GM23248 (cell line): ENCODE measurements at regions not wholly inside any gene's neighbourhood (a gene's known extent, or its start where the extent isn't known, plus 50 kb on each side); places are given as distances from the start of the nearest gene placed in this dataset.
A peak's percentile ranks its signal among the peaks of the same experiment; 100 is the strongest.

Source experiments
- DNase-seq: peaks from one replicate; pipeline ENCODE4 v3.0.0-alpha.2; 2015
- H2AFZ ChIP-seq: fragments of 200-600 bp; sonication (generic); 2 replicates; pipeline ENCODE4 v1.6.1; 2016; ENCODE audit warnings: antibody characterized with exemption
- H3F3A ChIP-seq: fragments of 200-600 bp; sonication (generic); 2 replicates; pipeline ENCODE4 v1.6.1; 2016; ENCODE audit warnings: mild to moderate bottlenecking, antibody characterized with exemption, mixed run types; ENCODE audit not compliant: insufficient read depth
- H3K27ac ChIP-seq: fragments of 200-600 bp; sonication (generic); 2 replicates; pipeline ENCODE4 v1.5.1; 2016; ENCODE audit warnings: mild to moderate bottlenecking
- H3K27me3 ChIP-seq: fragments of 200-600 bp; sonication (generic); replicated peaks from 2 replicates; pipeline ENCODE4 v1.6.1; 2016; ENCODE audit warnings: mild to moderate bottlenecking; ENCODE audit not compliant: insufficient read depth
- H3K36me3 ChIP-seq: fragments of 200-600 bp; sonication (generic); 2 replicates; pipeline ENCODE4 v1.6.1; 2016; ENCODE audit warnings: low read depth, mild to moderate bottlenecking
- H3K4me1 ChIP-seq: fragments of 200-600 bp; sonication (generic); 2 replicates; pipeline ENCODE4 v1.6.1; 2016; ENCODE audit warnings: mild to moderate bottlenecking; ENCODE audit not compliant: insufficient read depth
- H3K4me2 ChIP-seq: fragments of 200-600 bp; sonication (generic); one replicate; pipeline ENCODE4 v1.6.1; 2016; ENCODE audit warnings: mild to moderate bottlenecking; ENCODE audit not compliant: unreplicated experiment
- H3K4me3 ChIP-seq: fragments of 200-600 bp; sonication (generic); 2 replicates; pipeline ENCODE4 v1.5.1; 2016; ENCODE audit warnings: mild to moderate bottlenecking
- H3K79me2 ChIP-seq: fragments of 200-600 bp; sonication (generic); 2 replicates; pipeline ENCODE4 v1.6.1; 2016; ENCODE audit warnings: mild to moderate bottlenecking; ENCODE audit not compliant: insufficient read depth
- H3K9ac ChIP-seq: fragments of 200-600 bp; sonication (generic); 2 replicates; pipeline ENCODE4 v1.6.1; 2016; ENCODE audit warnings: mild to moderate bottlenecking
- H3K9me2 ChIP-seq: fragments of 200-600 bp; sonication (generic); 2 replicates; pipeline ENCODE4 v1.6.1; 2016; ENCODE audit warnings: mixed run types, mild to moderate bottlenecking, moderate library complexity; ENCODE audit not compliant: insufficient read depth
- H3K9me3 ChIP-seq: fragments of 200-600 bp; sonication (generic); one replicate; pipeline ENCODE4 v1.6.1; 2017; ENCODE audit warnings: low read depth
- H4K20me1 ChIP-seq: fragments of 200-600 bp; sonication (generic); 2 replicates; pipeline ENCODE4 v1.6.0; 2016; ENCODE audit not compliant: insufficient read depth
- EZH2 ChIP-seq: fragments of 200-600 bp; sonication (generic); IDR thresholded peaks from 2 replicates; pipeline ENCODE4 v1.6.1; 2018; ENCODE audit warnings: antibody characterized with exemption, mild to moderate bottlenecking; ENCODE audit not compliant: insufficient read depth, poor library complexity, severe bottlenecking
- EZH2phosphoT487 ChIP-seq: fragments of 200-600 bp; sonication (generic); IDR thresholded peaks from 2 replicates; pipeline ENCODE4 v1.6.1; 2018; ENCODE audit warnings: antibody characterized with exemption, moderate library complexity, mild to moderate bottlenecking, low read depth; ENCODE audit not compliant: insufficient read depth
- WGBS, 2 experiments: methylation state at CpG; one replicate each; pipeline ENCODE4 v1.1.6; 2015 to 2017; ENCODE audit warnings: low lambda C conversion rate in 2 of 2, low coverage in 1 of 2; ENCODE audit errors: missing lambda C conversion rate in 2 of 2; 5-methylcytosine and 5-hydroxymethylcytosine counted together
- in situ Hi-C: fragments of 300-500 bp; cut with MboI; formaldehyde crosslinking; loops from 2 replicates; pipeline ENCODE4 v1.15.0; 2020

- no peak for DNase-seq
- H2AFZ ChIP-seq: no peak overlapping the region
- H3K27ac ChIP-seq: no peak overlapping the region
- H3F3A ChIP-seq: no peaks in the 10 kb centered on the region
- in situ Hi-C loops: loop anchor here (25.0 kb wide), 1 partner anchor 115 kb away; no protein-coding TSS in a partner anchor
- no peaks in the 10 kb centered on the region for H4K20me1 ChIP-seq
- 65 to 67% methylated on average over 5 of the region's 5 CpGs for WGBS, 2 experiments
- TF ChIP-seq EZH2phosphoT487: no peak
- TF ChIP-seq EZH2: no peak
- H3K4me3 ChIP-seq: no peak overlapping the region
- H3K36me3 ChIP-seq: no peaks in the 10 kb centered on the region
- H3K9me3 ChIP-seq: no peaks in the 10 kb centered on the region
- H3K79me2 ChIP-seq: no peaks in the 10 kb centered on the region
- H3K27me3 ChIP-seq: 0 out of 2 replicates have a peak, but pooled peaks cover 5% of the 10 kb centered on the region
- H3K4me1 ChIP-seq: no peaks in the 10 kb centered on the region; the same call in 1 of the 2 replicates
- H3K4me2 ChIP-seq: no peak overlapping the region
- H3K9me2 ChIP-seq: no peaks in the 10 kb centered on the region
- no peak overlapping the region for H3K9ac ChIP-seq
Observed at GRCh38 chr12:9346866-9347327, 138.7 kb upstream of the PZP start.

- Histone ChIP-seq H3K9ac (no peak overlapping the region), H3K4me3 (no peak overlapping the region), H4K20me1 (no peaks in the 10 kb centered on the region), H2AFZ (no peak overlapping the region), H3K27me3 (0 out of 2 replicates have a peak, but pooled peaks cover 5% of the 10 kb centered on the region), H3K9me2 (no peaks in the 10 kb centered on the region), H3K36me3 (no peaks in the 10 kb centered on the region), H3K9me3 (no peaks in the 10 kb centered on the region), H3F3A (0 out of 2 replicates have a peak, but pooled peaks cover 3% of the 10 kb centered on the region), H3K79me2 (no peaks in the 10 kb centered on the region), H3K4me2 (no peak overlapping the region), H3K27ac (no peak overlapping the region), H3K4me1 (no peaks in the 10 kb centered on the region; the same call in 1 of the 2 replicates)
- TF ChIP-seq EZH2phosphoT487 (no peak), EZH2 (no peak)
- DNase-seq: no peak
- in situ Hi-C loops: loop anchor here (25.0 kb wide), 1 partner anchor 117 kb away; no protein-coding TSS in a partner anchor
Observed at GRCh38 chr12:9345171-9345570, 137.0 kb upstream of the PZP start.

- in situ Hi-C loops: loop anchor here (25.0 kb wide), 1 partner anchor 118 kb away; no protein-coding TSS in a partner anchor
- DNase-seq: peak; percentile 25
- H3F3A ChIP-seq: 0 out of 2 replicates have a peak, but pooled peaks cover 6% of the 10 kb centered on the region
Observed at GRCh38 chr12:9344541-9344940, 136.3 kb upstream of the PZP start.

GRCh38 chr12:9343731-9344130, 135.5 kb upstream of the PZP start:
- 31 to 41% methylated on average over 3 of the region's 3 CpGs for WGBS, 2 experiments
- TF ChIP-seq EZH2phosphoT487 (no peak), EZH2 (no peak)

More at GRCh38 chr12:9344541-9344940, 136.3 kb upstream of the PZP start:
- Histone ChIP-seq H3K4me2 (no peak overlapping the region), H3K4me1 (no peaks in the 10 kb centered on the region; the same call in 1 of the 2 replicates), H2AFZ (no peak overlapping the region), H3K9ac (no peak overlapping the region), H3K9me3 (no peaks in the 10 kb centered on the region), H3K27me3 (0 out of 2 replicates have a peak, but pooled peaks cover 5% of the 10 kb centered on the region), H3K27ac (no peak overlapping the region), H3K9me2 (no peaks in the 10 kb centered on the region), H3K4me3 (no peak overlapping the region), H3K79me2 (no peaks in the 10 kb centered on the region), H4K20me1 (no peaks in the 10 kb centered on the region), H3K36me3 (no peaks in the 10 kb centered on the region)
- TF ChIP-seq EZH2phosphoT487: no peak
- TF ChIP-seq EZH2: no peak
- 21% methylated on average over 2 of the region's 2 CpGs for WGBS, 2 experiments

More at GRCh38 chr12:9343731-9344130, 135.5 kb upstream of the PZP start:
- Histone ChIP-seq H4K20me1 (no peaks in the 10 kb centered on the region), H3K27ac (no peak overlapping the region), H3K36me3 (no peaks in the 10 kb centered on the region), H3K9me3 (no peaks in the 10 kb centered on the region), H3K9ac (no peak overlapping the region), H3K4me2 (no peak overlapping the region), H3K4me3 (no peak overlapping the region), H3K27me3 (0 out of 2 replicates have a peak, but pooled peaks cover 5% of the 10 kb centered on the region), H3K79me2 (no peaks in the 10 kb centered on the region), H3K4me1 (no peaks in the 10 kb centered on the region; the same call in 1 of the 2 replicates), H2AFZ (no peak overlapping the region), H3F3A (0 out of 2 replicates have a peak, but pooled peaks cover 6% of the 10 kb centered on the region), H3K9me2 (no peaks in the 10 kb centered on the region)
- DNase-seq: no peak
- in situ Hi-C loops: loop anchor here (25.0 kb wide), 1 partner anchor 119 kb away; no protein-coding TSS in a partner anchor
